Right atrium auricular region (tissue), 2 donors: ENCODE measurements at regions not wholly inside any gene's neighbourhood (a gene's known extent, or its start where the extent isn't known, plus 50 kb on each side); places are given as distances from the start of the nearest gene placed in this dataset.
A peak's percentile ranks its signal among the peaks of the same experiment; 100 is the strongest.

Source experiments
- DNase-seq: peaks from one replicate; pipeline ENCODE4 v3.0.0-alpha.2; 2019; ENCODE audit warnings: low spot score
- H3K27ac ChIP-seq, 2 donors: fragments of 200-600 bp; sonication (generic); 1 replicate in 1 of 2; 2 replicates in 1 of 2; pipeline ENCODE4 v1.5.1; 2016 to 2019
- H3K27me3 ChIP-seq, 2 donors: fragments of 200-600 bp; sonication (generic); one replicate each; pipeline versions ENCODE4 v1.5.1 to v1.6.0; 2017 to 2019
- H3K36me3 ChIP-seq: fragments of 200-600 bp; sonication (generic); one replicate; pipeline ENCODE4 v1.5.1; 2016
- H3K4me1 ChIP-seq, 2 donors: fragments of 200-600 bp; sonication (generic); one replicate each; pipeline versions ENCODE4 v1.5.1 to v1.6.0; 2017 to 2019
- H3K4me3 ChIP-seq, 2 donors: fragments of 200-600 bp; sonication (generic); 1 replicate in 1 of 2; 2 replicates in 1 of 2; pipeline ENCODE4 v1.5.1; 2017 to 2019; ENCODE audit warnings: mild to moderate bottlenecking in 1 of 2, moderate library complexity in 1 of 2
- H3K9me3 ChIP-seq, 2 donors: fragments of 200-600 bp; sonication (generic); one replicate each; pipeline ENCODE4 v1.5.1; 2019
- TF ChIP-seq, protein P1 (sequence below), 2 donors: fragments of 200-600 bp; sonication (generic); IDR thresholded peaks; one replicate each; pipeline ENCODE4 v1.5.1; 2019; ENCODE audit warnings: antibody characterized with exemption in 2 of 2

DNA sequence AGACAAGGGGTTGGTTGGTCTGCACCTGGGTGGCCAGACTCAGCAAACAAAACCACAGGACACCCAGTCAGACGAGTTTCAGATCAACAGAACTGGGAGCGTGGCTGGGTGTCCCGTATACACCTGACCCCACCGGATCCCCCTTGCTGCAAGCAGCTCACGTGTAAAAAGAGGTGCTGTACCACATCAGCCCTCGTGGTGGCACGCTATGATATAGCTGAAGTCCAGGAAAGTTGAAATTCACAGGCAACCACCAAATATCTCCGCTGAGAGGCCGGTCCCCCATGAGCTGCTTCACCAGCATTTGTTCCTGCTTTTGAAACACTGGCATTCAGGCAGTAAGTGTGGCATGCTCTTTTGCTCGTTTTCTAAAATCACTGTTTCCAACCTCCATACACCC is 92.3 kb downstream of the TUBA3C start:
- H3K27ac ChIP-seq = no peak overlapping the region
- H3K4me1 ChIP-seq = no peaks in the 10 kb centered on the region
- H3K36me3 ChIP-seq = no peaks in the 10 kb centered on the region
- H3K4me3 ChIP-seq = no peak overlapping the region
- TF ChIP-seq, protein P1, sequence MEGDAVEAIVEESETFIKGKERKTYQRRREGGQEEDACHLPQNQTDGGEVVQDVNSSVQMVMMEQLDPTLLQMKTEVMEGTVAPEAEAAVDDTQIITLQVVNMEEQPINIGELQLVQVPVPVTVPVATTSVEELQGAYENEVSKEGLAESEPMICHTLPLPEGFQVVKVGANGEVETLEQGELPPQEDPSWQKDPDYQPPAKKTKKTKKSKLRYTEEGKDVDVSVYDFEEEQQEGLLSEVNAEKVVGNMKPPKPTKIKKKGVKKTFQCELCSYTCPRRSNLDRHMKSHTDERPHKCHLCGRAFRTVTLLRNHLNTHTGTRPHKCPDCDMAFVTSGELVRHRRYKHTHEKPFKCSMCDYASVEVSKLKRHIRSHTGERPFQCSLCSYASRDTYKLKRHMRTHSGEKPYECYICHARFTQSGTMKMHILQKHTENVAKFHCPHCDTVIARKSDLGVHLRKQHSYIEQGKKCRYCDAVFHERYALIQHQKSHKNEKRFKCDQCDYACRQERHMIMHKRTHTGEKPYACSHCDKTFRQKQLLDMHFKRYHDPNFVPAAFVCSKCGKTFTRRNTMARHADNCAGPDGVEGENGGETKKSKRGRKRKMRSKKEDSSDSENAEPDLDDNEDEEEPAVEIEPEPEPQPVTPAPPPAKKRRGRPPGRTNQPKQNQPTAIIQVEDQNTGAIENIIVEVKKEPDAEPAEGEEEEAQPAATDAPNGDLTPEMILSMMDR (IDR thresholded peaks at IDR 0.05) = no peak
- H3K9me3 ChIP-seq = no peaks in the 10 kb centered on the region
- no peak for DNase-seq
- no peaks in the 10 kb centered on the region for H3K27me3 ChIP-seq

DNA sequence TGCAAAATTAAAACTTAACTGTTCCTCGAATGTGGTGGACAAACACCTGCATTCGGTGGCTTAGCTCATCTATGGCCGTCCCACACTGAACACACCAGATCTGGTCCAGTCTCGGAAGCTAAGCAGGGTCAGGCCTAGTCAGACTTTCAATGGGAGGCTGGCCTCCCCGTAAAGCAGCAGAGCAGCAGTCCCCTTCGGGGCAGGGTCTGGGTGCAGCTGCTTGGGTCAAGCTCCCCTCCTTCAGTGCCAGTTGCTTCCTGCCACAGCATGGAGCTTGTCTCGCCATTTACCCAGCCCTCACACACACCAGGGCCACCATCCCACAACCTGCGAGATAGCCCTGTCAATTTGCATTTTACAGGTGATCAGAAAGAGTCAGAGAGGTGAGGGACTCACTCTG is 93.2 kb downstream of the TUBA3C start:
- no peak overlapping the region for H3K4me3 ChIP-seq
- H3K9me3 ChIP-seq = no peaks in the 10 kb centered on the region
- no peaks in the 10 kb centered on the region for H3K4me1 ChIP-seq
- DNase-seq = no peak
- no peak overlapping the region for H3K27ac ChIP-seq
- no peaks in the 10 kb centered on the region for H3K36me3 ChIP-seq
- no peaks in the 10 kb centered on the region for H3K27me3 ChIP-seq
- TF ChIP-seq, protein P1 (IDR thresholded peaks at IDR 0.05) = no peak

DNA sequence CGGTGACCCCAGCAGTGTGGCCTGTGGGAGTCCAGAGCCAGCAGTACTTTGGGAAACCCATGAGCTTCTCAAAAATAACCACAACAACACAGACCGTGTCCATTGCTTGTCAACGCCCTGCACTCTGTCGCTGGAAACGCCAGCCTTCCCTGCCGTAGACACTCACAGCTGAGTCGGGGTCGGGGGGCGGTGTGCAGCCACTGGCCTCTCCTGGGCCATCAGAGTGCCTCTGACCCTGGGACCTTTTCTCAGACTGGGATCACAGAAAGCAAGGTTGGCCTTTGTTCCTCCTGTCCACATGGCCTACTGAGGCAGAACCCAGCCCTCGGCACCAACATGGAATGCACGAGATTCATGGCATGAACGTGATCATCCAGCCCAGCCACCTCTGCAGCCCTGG is 95.7 kb downstream of the TUBA3C start:
- no peak overlapping the region for H3K4me3 ChIP-seq
- no peak overlapping the region for H3K27ac ChIP-seq
- no peaks in the 10 kb centered on the region for H3K4me1 ChIP-seq
- DNase-seq = no peak
- H3K36me3 ChIP-seq = no peaks in the 10 kb centered on the region
- H3K9me3 ChIP-seq = peaks cover 0 to 11% of the 10 kb centered on the region in 2 donors
- no peaks in the 10 kb centered on the region for H3K27me3 ChIP-seq
- TF ChIP-seq, protein P1 (IDR thresholded peaks at IDR 0.05) = no peak

GRCh38 chr13:19085258-19085657 is 96.4 kb downstream of the TUBA3C start:
- TF ChIP-seq, protein P1 (IDR thresholded peaks at IDR 0.05) = no peak
- H3K27me3 ChIP-seq = no peaks in the 10 kb centered on the region
- no peak overlapping the region for H3K4me3 ChIP-seq
- no peaks in the 10 kb centered on the region for H3K36me3 ChIP-seq
- H3K9me3 ChIP-seq = peaks cover 0 to 14% of the 10 kb centered on the region in 2 donors
- no peaks in the 10 kb centered on the region for H3K4me1 ChIP-seq
- no peak overlapping the region for H3K27ac ChIP-seq
- DNase-seq = no peak

GRCh38 chr13:19083340-19083739 is 98.3 kb downstream of the TUBA3C start:
- Histone ChIP-seq H3K27me3 (no peaks in the 10 kb centered on the region), H3K27ac (no peak overlapping the region), H3K4me3 (no peak overlapping the region), H3K36me3 (no peaks in the 10 kb centered on the region), H3K9me3 (peaks cover 0 to 33% of the 10 kb centered on the region in 2 donors), H3K4me1 (no peaks in the 10 kb centered on the region)
- no peak for DNase-seq
- TF ChIP-seq, protein P1 (IDR thresholded peaks at IDR 0.05) = no peak

- Histone ChIP-seq H3K4me1 (no peaks in the 10 kb centered on the region), H3K27ac (no peak overlapping the region), H3K27me3 (no peaks in the 10 kb centered on the region), H3K36me3 (no peaks in the 10 kb centered on the region), H3K4me3 (no peak overlapping the region), H3K9me3 (peaks cover 0 to 21% of the 10 kb centered on the region in 2 donors)
- TF ChIP-seq, protein P1 (IDR thresholded peaks at IDR 0.05) = no peak
- peak; percentile 42 for DNase-seq
These were observed 106.2 kb downstream of the TUBA3C start for GRCh38 chr13:19075418-19075817.
